Psoas muscle (tissue), 7 donors: ENCODE measurements at regions not wholly inside any gene's neighbourhood (a gene's known extent, or its start where the extent isn't known, plus 50 kb on each side); places are given as distances from the start of the nearest gene placed in this dataset.

Experiments
- ATAC-seq, 4 donors: fragments of 200-7000 bp; cut with Tn5 transposase; one replicate each; pipeline ENCODE4 v1.9.1; 2020; ENCODE audit warnings: moderate library complexity in 3 of 4, mild to moderate bottlenecking in 2 of 4
- DNase-seq, 2 donors: peaks; one replicate each; pipeline ENCODE4 v3.0.0-alpha.2; 2020
- H3K27ac ChIP-seq: fragments of 200-600 bp; one replicate; pipeline ENCODE4 v1.8.0; 2022
- H3K27me3 ChIP-seq, 3 donors: fragments of 200-600 bp in 1 of 3; one replicate each; pipeline versions ENCODE4 v1.6.1 to v1.8.0; 2013 to 2022; ENCODE audit warnings: low read length in 2 of 3, mild to moderate bottlenecking in 2 of 3, moderate library complexity in 1 of 3; ENCODE audit not compliant: insufficient read depth in 3 of 3
- H3K36me3 ChIP-seq, 2 donors: fragments of 200-600 bp in 1 of 2; one replicate each; pipeline versions ENCODE4 v1.6.1 to v1.8.0; 2013 to 2022; ENCODE audit warnings: low read depth in 1 of 2, mild to moderate bottlenecking in 1 of 2, moderate library complexity in 1 of 2; ENCODE audit not compliant: insufficient read depth in 1 of 2
- H3K4me1 ChIP-seq: fragments of 200-600 bp; one replicate; pipeline ENCODE4 v1.8.0; 2022
- H3K4me3 ChIP-seq: fragments of 200-600 bp; one replicate; pipeline ENCODE4 v1.8.0; 2022; ENCODE audit warnings: mild to moderate bottlenecking
- H3K9me3 ChIP-seq: fragments of 200-600 bp; one replicate; pipeline ENCODE4 v1.8.0; 2022
- CTCF ChIP-seq: fragments of 200-600 bp; IDR thresholded peaks from one replicate; pipeline ENCODE4 v1.8.0; 2022; ENCODE audit warnings: antibody characterized with exemption
- WGBS, 3 donors: extraction: QIAGEN DNeasy Blood & Tissue Kit; methylation state at CpG; one replicate each; pipeline versions ENCODE4 v1.1.6 to v1.1.7; 2013; 5-methylcytosine and 5-hydroxymethylcytosine counted together
- intact Hi-C, 2 donors: fragments of 100-400 bp; cut with DNase I; formaldehyde crosslinking; loops; one replicate each; pipeline versions ENCODE4 v1.11.0 to v1.14.2; 2022
- donor health status: healthy with polysubstance abuse.
- donor health status: DM: no; HTN: no; CAD: no; lungs with moderate emphysema.
- donor health status: Bipolar disorder and iron deficiency.
- donor health status: healthy.
- donor health status: DM: yes; HTN: yes; CAD: no.
- donor health status: DM: no; HTN: no; CAD: no.
- donor health status: DM: yes; HTN: yes; CAD: no.

DNA sequence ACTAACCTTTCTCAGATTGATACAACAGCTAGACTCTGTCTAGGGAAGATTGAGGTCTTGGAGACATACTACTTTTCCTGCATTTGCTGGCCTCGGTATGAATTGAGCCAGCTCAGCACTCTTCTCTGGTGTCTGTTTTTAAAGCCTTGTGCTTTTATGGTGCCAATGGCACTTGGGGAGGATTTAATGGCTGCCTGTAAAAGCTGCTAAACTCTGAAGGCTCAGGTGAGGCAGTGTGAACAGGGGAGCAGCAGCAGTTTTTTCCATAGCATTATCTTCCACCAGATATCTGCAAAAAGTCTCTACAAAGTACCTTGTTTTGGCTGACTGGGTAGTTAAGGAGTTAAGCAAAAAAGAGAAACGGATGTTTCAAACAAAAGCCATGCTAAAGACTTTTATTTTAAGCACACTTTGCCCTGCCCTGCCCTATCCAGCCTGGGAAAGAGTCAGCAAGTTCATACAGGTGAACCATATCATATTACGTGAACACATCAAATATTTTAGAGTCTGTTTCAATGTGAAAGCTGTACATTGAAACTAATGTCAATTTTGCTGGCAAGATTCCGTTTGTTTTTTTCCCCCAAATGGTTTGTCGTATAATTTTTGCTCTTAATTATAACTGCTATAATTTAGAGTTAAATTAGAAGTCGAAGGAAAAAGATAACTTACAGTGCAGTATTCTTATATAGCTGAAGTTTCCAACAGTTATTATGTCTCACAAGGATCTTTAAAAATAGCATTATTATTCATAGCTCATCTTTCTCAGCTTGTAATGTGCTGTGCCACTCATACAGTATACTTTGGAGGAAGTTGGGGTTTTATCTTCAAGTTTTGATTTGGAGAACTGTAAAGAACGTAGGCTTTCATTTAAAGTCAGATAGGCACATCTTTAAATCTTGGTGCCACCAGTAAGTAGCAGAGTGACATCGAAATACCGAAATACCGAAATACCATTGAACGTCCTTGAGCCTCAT lies 424.1 kb upstream of the CD180 start:
- H3K9me3 ChIP-seq, result no peaks in the 10 kb centered on the region
- DNase-seq (no peak), ATAC-seq (peak in 3 of 4 donors; percentile 68 to 88 (median 81))
- intact Hi-C loops, result loop anchor here in 1 of 2 donors (10.0 kb wide), 1 partner anchor 594 kb away; the partner anchor contains the start of gene PIK3R1
- H3K4me3 ChIP-seq, result no peak overlapping the region
- peak overlapping the region; percentile 24 for H3K27ac ChIP-seq
- H3K4me1 ChIP-seq, result peaks cover 19% of the 10 kb centered on the region
- H3K36me3 ChIP-seq, result no peaks in the 10 kb centered on the region
- no peaks in the 10 kb centered on the region for H3K27me3 ChIP-seq
- no peak for TF ChIP-seq CTCF
- 61 to 75% (median 62%) methylated on average over 11 of the region's 11 CpGs for WGBS, 3 donors

DNA sequence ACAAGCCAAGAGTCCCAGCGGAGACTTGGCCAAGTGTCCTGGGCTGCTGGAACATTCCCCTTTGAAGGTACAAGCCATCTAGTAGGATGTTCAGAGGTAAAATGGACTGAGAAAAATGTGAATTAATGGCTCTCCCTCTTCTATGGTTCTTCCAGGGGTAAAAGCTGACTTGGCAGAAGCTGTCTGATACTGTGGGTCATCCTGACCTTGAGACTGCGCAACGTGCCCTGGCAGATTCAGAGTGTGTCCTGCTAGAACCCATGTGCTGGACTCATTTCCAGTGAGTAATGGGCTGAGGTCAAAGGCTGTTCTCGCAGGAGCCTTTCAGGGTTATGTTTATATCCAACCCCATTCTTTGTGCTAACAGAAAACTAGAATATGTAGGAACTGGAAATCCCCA lies 423.0 kb upstream of the CD180 start:
- DNase-seq (no peak), ATAC-seq (peak in 3 of 4 donors; percentile 32 to 62 (median 46))
- Histone ChIP-seq H3K4me3 (no peak overlapping the region), H3K27ac (no peak overlapping the region), H3K27me3 (no peaks in the 10 kb centered on the region), H3K9me3 (no peaks in the 10 kb centered on the region), H3K4me1 (peaks cover 19% of the 10 kb centered on the region), H3K36me3 (no peaks in the 10 kb centered on the region)
- no peak for TF ChIP-seq CTCF
- WGBS, 3 donors, result 54 to 73% (median 61%) methylated on average over 4 of the region's 4 CpGs
- intact Hi-C loops, result loop anchor here in 1 of 2 donors (10.0 kb wide), 1 partner anchor 595 kb away; the partner anchor contains the start of gene PIK3R1

- no peak overlapping the region for H3K27ac ChIP-seq
- no peaks in the 10 kb centered on the region for H3K27me3 ChIP-seq
- no peaks in the 10 kb centered on the region for H3K9me3 ChIP-seq
- no peak for DNase-seq
- no peak for TF ChIP-seq CTCF
- no peak overlapping the region for H3K4me3 ChIP-seq
- H3K36me3 ChIP-seq, result no peaks in the 10 kb centered on the region
- peaks cover 19% of the 10 kb centered on the region for H3K4me1 ChIP-seq
- intact Hi-C loops, result no loop called here
- ATAC-seq, result peak in 1 of 4 donors; percentile 28
Observed at GRCh38 chr5:67619235-67619634, 422.6 kb upstream of the CD180 start.

- Histone ChIP-seq H3K36me3 (no peaks in the 10 kb centered on the region), H3K4me1 (peaks cover 19% of the 10 kb centered on the region), H3K9me3 (no peaks in the 10 kb centered on the region), H3K27ac (no peak overlapping the region), H3K27me3 (no peaks in the 10 kb centered on the region), H3K4me3 (no peak overlapping the region)
- WGBS, 3 donors, result 73 to 80% (median 73%) methylated on average over 3 of the region's 3 CpGs
- DNase-seq (no peak), ATAC-seq (no peak)
- no peak for TF ChIP-seq CTCF
- intact Hi-C loops, result no loop called here
Observed at GRCh38 chr5:67617051-67617450, 420.5 kb upstream of the CD180 start.
